Astrocyte of the hippocampus (primary cell): ENCODE measurements at regions not wholly inside any gene's neighbourhood (a gene's known extent, or its start where the extent isn't known, plus 50 kb on each side); places are given as distances from the start of the nearest gene placed in this dataset.

ENCODE experiments used
- DNase-seq: peaks from one replicate; pipeline ENCODE4 v3.0.0; 2011; ENCODE audit warnings: low read depth, low spot score

DNA sequence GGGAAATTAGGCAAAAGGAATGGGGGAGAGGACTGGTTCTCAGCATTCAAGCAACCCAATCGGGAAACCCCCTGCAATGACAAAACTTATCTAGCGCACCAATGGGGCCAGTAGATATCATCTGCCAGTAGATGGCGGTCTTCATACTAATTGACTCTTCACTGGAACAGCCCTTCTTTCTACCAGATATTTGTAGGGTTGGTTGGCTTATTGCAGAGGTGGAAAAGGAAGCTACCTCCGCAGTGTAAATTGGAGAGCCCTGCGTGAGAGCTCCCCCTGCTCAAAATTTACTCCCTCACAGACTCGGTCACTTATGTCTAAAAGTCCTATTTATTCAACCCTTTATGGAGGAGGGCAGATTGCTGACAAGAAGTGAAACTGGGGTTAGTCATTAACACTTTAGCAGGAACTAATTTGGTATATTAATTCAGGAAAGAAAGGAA, 166.1 kb upstream of the CCND2 start:
- DNase-seq, result peak; percentile 29

DNA sequence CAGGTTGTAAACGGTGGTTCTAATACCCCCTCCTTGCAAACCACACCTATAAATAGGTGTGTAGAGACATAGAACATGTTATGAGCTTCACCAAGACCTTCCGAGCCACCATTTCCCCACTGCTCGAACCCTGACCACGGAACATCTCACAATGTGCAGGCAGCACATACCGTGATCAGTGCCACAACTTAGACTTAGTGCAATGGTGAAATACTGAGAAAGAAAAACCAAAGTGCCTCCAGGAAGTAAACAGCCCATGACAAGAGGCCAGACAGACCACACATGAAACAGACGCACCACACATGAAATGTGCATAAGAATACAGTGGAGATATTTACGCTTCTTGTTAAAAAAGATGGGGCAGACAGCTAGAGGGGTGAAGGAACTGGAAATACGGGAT, 166.9 kb upstream of the CCND2 start:
- no peak for DNase-seq

DNA sequence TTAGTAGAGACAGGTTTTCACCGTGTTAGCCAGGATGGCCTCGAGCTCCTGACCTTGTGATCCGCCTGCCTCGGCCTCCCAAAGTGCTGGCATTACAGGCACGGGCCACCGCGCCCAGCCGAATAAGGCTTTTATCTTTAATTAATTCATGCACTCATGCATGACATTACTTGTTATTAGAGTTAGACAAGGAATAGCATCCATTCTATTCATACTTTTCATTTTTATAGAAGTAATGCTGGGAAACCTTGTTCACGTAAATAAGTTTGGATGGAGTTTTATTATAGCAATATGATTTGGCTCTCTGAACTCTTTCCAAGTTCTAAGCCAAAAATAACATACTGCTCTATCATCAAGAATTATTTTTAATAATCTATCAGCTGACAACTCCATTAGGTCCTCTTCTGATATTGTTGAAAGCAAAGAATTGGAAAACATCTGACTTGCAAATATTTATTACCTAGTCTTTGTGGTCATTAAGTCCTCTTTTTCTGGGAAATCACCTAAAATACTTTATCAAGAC, 168.8 kb upstream of the CCND2 start:
- DNase-seq, result no peak

DNA sequence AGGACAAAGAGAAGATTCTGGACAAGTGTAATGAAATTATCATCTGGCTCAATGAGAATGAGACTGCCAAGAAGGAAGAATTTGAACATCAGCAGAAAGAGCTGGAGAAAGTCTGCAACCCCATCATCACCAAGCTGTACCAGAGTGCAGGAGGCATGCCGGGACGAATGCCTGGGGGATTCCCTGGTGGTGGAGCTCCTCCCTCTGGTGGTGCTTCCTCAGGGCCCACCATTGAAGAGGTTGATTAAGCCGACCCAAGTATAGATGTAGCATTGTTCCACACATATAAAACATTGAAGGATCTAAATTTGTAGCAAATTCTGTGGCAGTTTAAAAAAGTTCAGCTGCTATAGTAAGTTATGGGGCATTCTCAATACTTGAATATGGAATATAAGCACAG, 174.3 kb upstream of the CCND2 start:
- no peak for DNase-seq

DNA sequence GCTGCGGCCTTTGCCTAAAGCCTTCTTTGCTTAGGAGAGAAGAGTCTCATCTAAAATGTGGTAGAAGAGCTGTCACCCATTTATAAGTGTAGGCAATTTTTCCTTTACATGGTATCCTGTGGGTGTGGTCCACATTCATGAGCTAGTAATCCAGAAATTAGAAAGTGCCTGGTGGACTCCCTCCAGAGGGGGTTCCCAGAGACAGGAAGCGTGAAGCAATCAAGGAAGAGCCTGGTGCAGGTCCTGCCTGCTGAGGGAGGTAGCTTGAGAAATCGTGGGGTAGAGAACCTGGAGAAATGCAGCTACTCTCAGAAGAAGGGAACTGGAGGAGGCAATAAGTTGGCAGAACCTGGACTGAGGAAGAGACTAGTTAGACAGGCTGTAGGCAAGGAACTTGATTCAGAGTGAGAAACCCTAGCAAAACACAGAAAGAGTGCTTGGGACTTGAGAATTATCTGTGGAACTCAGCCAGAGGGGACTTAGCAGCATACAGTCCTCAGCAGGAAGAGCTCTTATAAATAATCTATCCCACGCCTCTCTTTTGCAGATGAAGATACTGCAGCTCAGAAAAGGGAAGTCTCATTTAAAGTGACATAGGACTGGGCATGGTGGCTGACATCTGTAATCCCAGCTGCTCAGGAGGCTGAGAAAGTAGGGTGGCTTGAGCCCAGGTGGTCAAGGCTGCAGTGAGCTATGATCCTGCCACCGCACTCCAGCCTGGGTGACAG, 182.4 kb upstream of the CCND2 start:
- DNase-seq, result no peak

DNA sequence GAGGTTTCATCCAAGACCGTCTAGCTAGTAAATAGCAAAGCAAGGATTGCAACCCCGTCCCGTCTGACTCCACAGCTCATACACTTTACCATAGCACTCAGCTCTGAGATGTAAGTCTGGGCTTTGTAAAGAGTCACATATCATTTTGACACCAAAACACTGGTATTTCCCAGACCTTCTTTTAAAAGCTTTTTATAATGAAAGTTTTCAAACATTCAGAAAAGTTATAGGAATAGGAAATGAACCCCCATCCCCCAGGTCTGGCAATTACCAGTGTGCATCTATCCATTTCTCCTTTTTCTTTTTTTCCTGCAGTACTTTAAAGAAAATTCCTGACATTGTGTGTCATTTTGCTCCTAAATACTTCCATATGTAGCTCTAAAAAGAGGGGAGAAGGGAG, 183.6 kb upstream of the CCND2 start:
- no peak for DNase-seq

DNA sequence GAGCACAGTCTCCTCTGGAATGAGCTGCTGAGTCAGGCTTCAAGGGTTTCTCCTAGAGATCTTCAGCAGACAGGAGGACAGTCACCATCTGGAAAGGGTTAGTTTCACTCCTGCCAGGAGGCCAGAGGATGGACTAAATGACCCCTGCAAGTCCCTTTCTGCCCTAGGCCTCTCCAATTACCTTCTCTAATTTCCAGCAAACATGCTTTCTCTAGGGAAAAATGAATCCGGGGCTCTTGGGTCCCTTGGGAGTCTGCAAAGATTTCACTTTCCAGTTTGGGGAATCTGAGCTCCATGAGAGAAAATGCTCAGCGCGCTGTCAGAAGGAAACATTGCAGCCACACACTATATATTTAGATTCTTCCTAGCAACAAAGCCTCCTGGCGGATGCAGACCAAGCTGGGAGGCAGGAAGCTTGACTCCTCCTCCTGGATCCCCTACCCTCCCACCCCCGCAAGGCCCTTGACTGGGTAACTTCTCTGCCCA, 184.4 kb upstream of the CCND2 start:
- DNase-seq, result no peak

DNA sequence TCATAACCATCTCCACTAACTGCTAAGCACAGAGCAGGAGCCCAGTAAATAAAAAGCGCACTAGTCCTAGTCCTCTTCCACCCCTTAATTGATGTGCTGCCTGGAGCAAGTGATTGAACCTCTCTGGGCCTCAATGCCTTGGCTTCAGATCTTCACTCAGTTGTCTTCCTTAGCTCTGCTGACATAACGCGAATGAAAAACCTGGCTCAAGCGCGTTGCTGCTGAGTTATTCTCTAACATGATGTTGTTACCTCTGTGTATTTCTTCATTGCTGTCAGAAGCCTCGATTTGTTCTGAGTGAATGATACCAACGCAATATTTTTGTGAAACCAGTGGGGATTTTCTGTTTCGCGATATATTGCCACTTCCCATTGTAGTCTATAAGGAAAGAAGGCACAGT, 185.1 kb upstream of the CCND2 start:
- DNase-seq, result no peak

DNA sequence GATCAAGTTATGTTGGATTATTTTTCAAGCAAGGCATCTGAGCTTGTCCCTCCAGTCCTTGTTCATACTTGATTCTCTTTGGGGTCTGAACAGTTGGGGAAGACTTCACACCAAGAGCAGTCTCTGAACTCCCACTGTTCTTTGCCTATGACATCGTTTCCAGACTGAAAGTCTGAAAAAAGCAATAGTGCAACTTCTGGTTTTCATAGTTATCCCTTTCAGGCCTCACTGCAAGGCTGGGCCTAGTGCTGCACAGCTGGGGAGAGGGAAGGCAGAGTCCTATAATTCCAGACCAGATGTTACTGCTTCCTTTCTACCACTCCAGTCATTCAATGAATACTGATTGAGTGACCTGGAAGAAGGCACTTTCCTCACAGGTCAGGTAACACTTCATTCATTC, 187.1 kb upstream of the CCND2 start:
- no peak for DNase-seq

DNA sequence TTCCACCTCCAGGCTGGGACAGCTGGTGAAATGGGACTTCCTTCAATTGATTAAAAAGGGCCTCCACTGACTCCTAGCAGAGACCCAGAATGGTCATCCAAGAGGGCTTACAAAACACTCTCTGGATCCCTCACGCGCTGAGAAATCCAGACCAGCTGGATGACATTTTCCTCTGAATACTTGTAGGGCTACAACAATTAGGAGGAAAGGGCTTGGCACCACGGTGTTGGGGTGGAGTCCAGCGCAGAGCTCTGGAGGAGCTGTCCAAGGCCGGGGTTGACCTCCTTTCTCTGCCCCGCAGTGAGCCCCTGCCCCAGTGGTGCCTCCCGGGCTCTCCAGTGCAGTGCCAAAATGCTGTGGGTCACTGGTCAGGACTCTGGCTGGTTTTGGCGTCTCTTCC, 189.0 kb upstream of the CCND2 start:
- DNase-seq, result no peak

DNA sequence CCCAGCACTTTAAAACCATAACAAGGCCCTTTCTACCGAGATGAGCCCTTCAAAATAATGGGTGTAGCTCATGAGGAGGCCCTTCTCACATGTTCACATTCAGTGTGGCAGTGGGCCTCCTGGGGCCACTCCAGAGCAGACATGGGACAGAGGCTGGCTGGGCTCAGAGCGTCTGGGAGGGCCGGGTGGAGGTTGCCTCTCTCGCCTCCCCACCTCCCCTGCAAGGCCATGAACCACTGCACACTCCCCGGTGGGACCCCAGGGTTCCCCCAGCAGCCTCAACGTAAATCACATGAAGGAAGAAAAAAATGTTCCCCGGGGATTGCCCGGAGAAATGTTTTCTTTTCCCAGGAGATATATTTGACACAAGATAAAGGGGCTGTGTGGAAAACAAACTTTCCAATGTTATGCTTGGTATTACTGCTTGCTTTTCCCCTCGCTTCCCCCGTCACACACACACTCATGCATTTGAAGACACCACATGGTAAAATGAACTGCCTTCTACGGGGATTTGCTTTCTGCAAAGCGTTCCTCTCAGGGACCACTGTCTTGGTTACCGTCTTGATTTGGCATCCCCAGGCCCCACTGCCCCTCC, 190.7 kb upstream of the CCND2 start:
- no peak for DNase-seq

DNA sequence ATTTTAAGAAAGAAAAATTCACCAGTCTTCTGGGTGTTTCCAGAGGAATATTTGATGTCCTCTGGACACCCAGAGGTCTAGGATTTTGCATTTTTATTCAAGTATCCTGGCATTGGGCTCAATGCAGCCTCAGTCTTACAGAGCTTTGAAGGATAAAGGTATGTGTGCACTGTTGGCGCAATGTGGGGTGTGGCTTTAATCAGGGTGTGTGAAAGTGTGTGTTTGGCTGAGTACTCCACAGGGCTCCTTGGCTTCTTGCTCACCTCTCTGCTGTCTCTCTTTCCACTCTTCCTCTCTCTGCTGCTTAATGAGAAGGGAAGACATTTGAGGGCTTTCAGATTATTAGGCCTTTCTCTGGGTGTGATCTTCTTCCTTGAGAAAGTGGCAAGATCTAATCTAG, 193.3 kb upstream of the CCND2 start:
- DNase-seq, result no peak

DNA sequence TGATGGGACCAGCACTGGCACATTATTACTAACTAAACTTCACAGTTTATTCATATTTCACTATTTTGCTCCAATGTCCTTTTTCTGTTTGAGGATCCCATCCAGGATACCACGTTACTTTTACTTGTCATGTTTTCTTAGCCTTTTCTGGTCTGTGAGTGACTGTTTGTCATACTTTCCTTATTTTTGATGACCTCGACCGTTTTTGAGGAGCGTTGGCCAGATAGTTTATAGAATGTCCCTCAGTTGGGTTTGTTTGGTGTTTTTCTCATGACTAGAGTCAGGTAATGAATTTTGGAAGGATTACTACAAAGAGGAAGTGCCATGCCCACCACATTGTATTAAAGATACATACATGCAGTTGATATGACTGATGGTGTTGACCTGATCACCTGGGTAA, 199.4 kb upstream of the CCND2 start:
- DNase-seq, result no peak

DNA sequence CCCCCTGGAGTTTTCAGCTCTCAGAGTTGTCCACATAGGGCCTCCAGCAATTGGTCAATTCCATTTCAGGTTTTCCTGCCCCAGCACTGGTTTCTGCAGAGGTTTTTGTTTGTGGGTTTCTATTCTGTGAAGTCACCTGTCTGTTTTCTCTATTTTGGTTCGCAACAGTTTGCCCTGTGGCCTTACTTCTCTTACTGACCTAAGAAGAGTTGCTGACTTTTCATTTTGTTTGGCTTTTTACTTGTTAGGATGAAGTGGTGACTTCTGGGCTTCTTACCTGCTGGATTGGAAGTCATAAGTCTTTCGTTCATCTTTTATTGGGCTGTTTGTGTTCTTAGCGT, 196.4 kb upstream of the PARP11 start:
- no peak for DNase-seq

DNA sequence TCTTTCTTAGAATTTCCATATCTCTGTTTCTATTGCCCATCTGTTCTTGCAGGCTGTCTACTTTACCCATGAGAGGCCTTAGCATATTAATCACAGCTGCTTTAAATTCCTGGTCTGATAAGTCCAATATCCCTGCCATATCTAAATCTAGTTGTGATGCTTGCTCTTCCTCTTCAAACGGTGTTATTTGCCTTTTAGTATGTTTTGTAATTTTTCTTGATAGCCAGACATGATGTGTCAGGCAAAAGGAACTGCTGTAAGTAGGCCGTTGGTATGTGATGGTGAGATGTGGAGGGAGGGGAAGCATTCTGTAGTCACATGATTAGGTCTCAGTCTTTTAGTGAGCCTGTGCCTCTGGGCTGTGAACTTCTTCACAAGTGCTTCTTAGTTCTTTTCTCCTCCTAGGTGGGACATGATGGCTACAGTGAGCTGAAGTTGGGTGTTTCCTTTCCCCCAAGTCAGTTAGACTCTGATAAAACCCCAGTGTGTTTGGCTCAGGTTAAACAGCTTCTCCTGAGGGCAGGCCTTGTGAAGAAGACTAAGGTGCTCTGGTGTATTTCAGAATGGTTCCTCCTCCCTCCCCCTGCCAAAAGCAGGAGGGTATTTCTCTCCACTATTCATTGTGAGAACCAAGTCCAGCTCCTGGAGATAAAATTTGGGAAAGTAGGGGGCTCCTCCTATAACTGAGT, 195.9 kb upstream of the PARP11 start:
- DNase-seq, result peak; percentile 5

DNA sequence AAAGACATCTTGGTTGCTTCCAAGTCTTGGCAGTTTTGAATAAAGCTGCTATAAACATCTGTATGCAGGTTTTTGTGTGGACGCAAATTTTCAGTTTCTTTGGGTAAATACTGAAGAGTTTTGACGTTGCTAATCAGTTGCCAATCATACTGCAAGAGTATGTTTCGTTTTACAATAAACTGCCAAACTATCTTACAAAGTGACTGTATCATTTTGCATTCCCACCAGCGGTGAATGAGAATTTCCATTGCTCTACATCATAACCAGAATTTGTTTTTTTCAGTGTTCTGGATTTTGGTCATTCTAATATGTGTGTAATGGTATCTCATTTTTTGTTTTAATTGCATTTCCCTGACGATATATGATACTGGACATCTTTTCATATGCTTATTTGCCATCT, 190.8 kb upstream of the PARP11 start:
- no peak for DNase-seq

DNA sequence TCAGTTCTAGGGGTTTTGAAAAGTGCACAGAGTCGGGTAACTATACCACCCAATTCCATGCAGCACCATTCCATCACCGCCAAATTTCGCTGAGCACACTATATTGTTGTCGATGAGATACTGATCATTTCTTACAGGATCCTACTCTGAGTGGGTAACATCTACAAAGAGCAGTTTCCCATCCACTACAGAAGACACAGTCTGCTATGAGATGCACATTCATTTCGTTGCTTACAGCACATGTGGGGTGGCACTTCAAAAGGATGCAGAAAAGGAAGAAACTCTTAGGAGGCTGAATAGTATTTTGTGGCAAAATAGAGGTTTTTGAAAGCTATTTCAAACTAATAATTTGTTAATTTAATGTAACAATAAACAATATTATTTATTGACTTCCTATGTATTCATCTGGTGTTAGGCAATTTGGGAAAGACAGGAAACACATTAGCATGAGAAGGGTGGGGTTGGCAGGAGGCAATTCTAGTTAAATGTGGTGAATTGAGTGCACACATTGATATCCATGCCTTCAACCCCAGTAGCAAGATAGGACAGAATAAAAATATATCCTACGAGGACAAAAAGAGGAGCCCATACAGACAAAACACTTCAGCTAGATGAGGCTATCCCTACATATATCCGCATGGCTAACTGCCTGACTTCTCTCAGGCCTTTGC, 186.8 kb upstream of the PARP11 start:
- DNase-seq, result no peak

DNA sequence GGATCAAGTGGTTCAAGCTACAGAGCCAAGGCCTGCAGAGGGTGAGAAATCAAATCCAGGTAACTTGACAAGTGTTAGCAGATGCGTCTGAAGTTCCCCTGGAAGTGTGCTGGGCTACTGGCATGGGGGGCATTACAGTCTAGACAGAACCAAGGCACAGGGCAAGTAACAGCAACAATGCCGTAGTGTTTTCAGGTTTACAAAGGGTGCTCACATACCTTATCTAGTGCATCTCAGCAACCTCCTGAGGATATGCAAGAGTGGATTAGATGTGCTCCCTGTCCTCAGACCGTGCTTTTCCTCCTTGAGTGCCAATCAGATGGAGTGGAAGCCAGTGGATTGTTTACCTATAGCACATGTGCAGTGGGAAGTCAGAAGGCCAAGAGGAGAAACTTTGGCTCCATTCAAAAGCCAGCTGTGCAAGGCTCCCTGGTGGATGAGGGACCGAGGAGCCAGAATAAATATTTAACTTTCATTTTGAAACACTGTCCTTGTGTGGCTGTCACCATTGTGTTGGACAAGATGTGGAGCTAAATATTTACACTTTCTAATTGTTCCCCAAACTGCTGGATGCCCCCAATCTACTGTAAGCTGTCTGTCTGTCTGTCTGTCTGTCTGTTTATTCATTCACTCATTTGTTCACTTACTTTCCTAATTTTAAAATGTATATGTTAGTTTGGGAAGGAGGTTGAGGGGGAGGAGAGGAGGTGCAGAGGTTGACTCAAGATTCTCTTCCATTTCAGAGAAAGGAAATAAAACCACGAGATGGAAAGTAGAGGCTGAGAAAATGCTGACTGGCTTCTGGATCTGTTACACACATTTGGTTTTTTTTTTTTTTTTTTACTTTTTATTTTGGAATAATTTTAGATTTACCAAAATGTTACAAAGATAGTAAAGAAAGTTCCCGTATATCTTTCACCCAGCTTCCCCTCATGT, 184.0 kb upstream of the PARP11 start:
- no peak for DNase-seq

DNA sequence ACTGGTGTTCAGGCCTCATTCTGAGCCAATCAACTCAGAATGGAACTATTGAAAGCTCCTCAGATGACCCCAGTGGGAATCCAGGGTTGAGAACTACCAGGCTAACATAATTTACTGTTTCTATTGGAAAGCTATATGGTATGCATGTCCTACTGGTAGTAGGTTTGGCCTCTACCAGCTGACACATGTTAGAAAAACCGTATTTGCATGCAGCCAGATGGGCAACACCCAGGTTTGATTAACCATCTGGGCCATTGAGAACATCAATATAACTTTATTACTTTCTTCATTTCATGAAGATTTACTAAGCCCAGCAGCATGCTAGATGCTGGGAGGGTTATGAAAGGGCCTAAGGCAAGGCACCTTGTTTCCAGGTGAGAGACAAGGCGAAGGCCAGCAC, 181.4 kb upstream of the PARP11 start:
- no peak for DNase-seq

DNA sequence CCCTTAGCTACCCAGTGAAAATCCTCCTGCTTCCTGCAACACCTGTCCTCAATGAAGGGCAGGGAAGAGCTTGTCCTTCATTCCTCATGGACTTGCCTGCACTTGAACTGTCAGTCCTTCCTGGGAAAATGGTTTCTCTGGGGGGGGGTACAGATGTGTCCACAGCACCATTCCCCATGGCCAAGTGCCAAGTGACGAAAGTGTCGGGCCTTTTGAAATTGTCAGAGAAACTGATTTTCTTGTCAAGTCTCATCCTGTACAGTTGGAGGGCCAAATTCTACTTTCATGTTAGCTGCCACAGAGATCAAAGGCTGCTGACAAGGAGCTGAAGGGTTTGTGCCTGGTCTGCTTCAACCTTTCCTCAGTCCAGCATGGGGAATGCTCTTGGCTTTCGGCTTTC, 179.5 kb upstream of the PARP11 start:
- no peak for DNase-seq

DNA sequence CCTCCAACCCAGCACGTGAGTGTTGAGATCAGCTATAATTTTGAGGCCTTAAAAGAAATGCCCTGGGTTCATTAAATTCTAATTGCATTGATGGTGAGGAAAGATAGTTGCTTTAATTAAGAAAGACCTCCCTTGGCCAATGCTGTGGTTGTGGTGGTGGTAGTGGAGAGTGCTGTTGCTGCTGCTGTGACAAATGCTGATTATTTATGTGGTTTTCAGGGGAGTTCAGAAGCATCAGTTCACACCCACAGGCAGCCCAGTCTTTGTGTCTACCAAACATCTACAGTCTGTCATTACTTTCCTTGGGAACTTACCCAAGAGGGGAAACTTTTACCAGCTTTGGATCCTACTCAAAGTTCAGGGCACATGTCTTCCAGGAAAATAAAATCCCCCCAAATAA, 178.4 kb upstream of the PARP11 start:
- DNase-seq, result no peak
